HEK293 (cell line): ENCODE measurements at regions not wholly inside any gene's neighbourhood (a gene's known extent, or its start where the extent isn't known, plus 50 kb on each side); places are given as distances from the start of the nearest gene placed in this dataset.
A peak's percentile ranks its signal among the peaks of the same experiment; 100 is the strongest.
"Not testable (repeated sequence)": the region's sequence is repeated elsewhere in the genome, so short reads cannot be mapped to it uniquely, and the experiment has no call there.

Source experiments
- CTCF ChIA-PET: fragments of 350-600 bp; formaldehyde crosslinking; extraction: SDS; loops from one replicate; lab custom pipeline; 2021; ENCODE audit warnings: antibody characterized with exemption; lab: Yijun Ruan, JAX
- POLR2A ChIA-PET: fragments of 300-600 bp; formaldehyde crosslinking; extraction: SDS; loops from one replicate; lab custom pipeline; 2020; ENCODE audit warnings: antibody characterized with exemption, inconsistent platforms; lab: Yijun Ruan, JAX
- H3K27ac ChIP-seq: fragments of 200-500 bp; sonication (Bioruptor generic); 2 replicates; pipeline ENCODE4 v1.5.1; 2014; ENCODE audit warnings: low read depth, low read length, control low read depth, inconsistent platforms; ENCODE audit errors: extremely low read depth
- H3K36me3 ChIP-seq, 2 experiments: fragments of 200-500 bp in 1 of 2; sonication (Bioruptor generic) in 1 of 2; 1 replicate in 1 of 2; 2 replicates in 1 of 2; pipeline ENCODE4 v1.5.1; 2014 to 2017; ENCODE audit warnings: inconsistent platforms in 2 of 2, low read length in 2 of 2; ENCODE audit not compliant: control insufficient read depth in 2 of 2, insufficient read depth in 1 of 2
- H3K4me1 ChIP-seq: fragments of 200-500 bp; sonication (Bioruptor generic); 2 replicates; pipeline ENCODE4 v1.5.1; 2014; ENCODE audit warnings: mild to moderate bottlenecking, low read length, inconsistent platforms; ENCODE audit not compliant: control insufficient read depth, insufficient read depth
- H3K4me3 ChIP-seq: 2 replicates; pipeline ENCODE4 v1.5.1; 2011; ENCODE audit warnings: low read depth, mild to moderate bottlenecking, control low read depth, low read length, moderate library complexity
- H3K9me3 ChIP-seq: fragments of 200-500 bp; sonication (Bioruptor generic); 2 replicates; pipeline ENCODE4 v1.5.1; 2014; ENCODE audit warnings: low read depth, low read length, inconsistent platforms; ENCODE audit not compliant: control insufficient read depth, insufficient read depth
- ATF2 ChIP-seq: fragments of 450-650 bp; formaldehyde crosslinking; IDR thresholded peaks from 2 replicates; pipeline ENCODE4 v1.5.1; 2016; ENCODE audit warnings: missing biosample characterization, missing genetic modification characterization, low read depth
- CTCF ChIP-seq: fragments of 450-650 bp; formaldehyde crosslinking; IDR thresholded peaks from 2 replicates; pipeline ENCODE4 v1.5.1; 2016; ENCODE audit warnings: missing biosample characterization, missing genetic modification characterization
- EGR2 ChIP-seq: fragments of 450-650 bp; formaldehyde crosslinking; IDR thresholded peaks from 2 replicates; pipeline ENCODE4 v1.5.1; 2016; ENCODE audit warnings: low read depth, missing biosample characterization, missing genetic modification characterization
- KLF8 ChIP-seq: fragments of 450-650 bp; formaldehyde crosslinking; IDR thresholded peaks from 2 replicates; pipeline ENCODE4 v1.5.1; 2016; ENCODE audit warnings: missing biosample characterization, missing genetic modification characterization
- SCRT1 ChIP-seq: fragments of 450-650 bp; formaldehyde crosslinking; IDR thresholded peaks from 2 replicates; pipeline ENCODE4 v1.5.1; 2016; ENCODE audit warnings: missing biosample characterization, missing genetic modification characterization, borderline replicate concordance
- SETDB1 ChIP-seq: IDR thresholded peaks from one replicate; pipeline ENCODE4 v1.6.1; 2017; ENCODE audit warnings: mild to moderate bottlenecking, low read length, moderate library complexity, mixed read lengths; ENCODE audit not compliant: insufficient read length
- ZNF146 ChIP-seq: fragments of 450-650 bp; formaldehyde crosslinking; IDR thresholded peaks from 2 replicates; pipeline ENCODE4 v1.5.1; 2016; ENCODE audit warnings: missing biosample characterization, missing genetic modification characterization
- ZNF202 ChIP-seq: fragments of 450-650 bp; formaldehyde crosslinking; IDR thresholded peaks from 2 replicates; pipeline ENCODE4 v1.5.1; 2016; ENCODE audit warnings: missing biosample characterization, missing genetic modification characterization, borderline replicate concordance
- ZNF660 ChIP-seq: fragments of 450-650 bp; IDR thresholded peaks from 2 replicates; pipeline ENCODE4 v1.5.1; 2018; ENCODE audit warnings: missing biosample characterization, mild to moderate bottlenecking, missing genetic modification characterization
- ZNF830 ChIP-seq: fragments of 450-650 bp; IDR thresholded peaks from 2 replicates; pipeline ENCODE4 v1.5.0; 2018; ENCODE audit warnings: missing biosample characterization, missing genetic modification characterization, low read depth, mild to moderate bottlenecking, moderate library complexity

GRCh38 chr20:22848364-22848763, 186.7 kb upstream of the SSTR4 start:
- Histone ChIP-seq H3K27ac (no peak overlapping the region), H3K4me1 (peaks cover 4% of the 10 kb centered on the region; the same call in 1 of the 2 replicates), H3K9me3 (no peaks in the 10 kb centered on the region), H3K36me3 (no peaks in the 10 kb centered on the region), H3K4me3 (no peak overlapping the region)
- TF ChIP-seq SETDB1 (peak; percentile 2), ZNF660 (tag by site-specific recombination) (no peak), ZNF146 (tag by site-specific recombination) (peak; percentile 36; the same call in 1 of the 2 replicates), ZNF202 (tag by site-specific recombination) (no peak)
- CTCF ChIA-PET = no interaction called here
- POLR2A ChIA-PET = no interaction called here

DNA sequence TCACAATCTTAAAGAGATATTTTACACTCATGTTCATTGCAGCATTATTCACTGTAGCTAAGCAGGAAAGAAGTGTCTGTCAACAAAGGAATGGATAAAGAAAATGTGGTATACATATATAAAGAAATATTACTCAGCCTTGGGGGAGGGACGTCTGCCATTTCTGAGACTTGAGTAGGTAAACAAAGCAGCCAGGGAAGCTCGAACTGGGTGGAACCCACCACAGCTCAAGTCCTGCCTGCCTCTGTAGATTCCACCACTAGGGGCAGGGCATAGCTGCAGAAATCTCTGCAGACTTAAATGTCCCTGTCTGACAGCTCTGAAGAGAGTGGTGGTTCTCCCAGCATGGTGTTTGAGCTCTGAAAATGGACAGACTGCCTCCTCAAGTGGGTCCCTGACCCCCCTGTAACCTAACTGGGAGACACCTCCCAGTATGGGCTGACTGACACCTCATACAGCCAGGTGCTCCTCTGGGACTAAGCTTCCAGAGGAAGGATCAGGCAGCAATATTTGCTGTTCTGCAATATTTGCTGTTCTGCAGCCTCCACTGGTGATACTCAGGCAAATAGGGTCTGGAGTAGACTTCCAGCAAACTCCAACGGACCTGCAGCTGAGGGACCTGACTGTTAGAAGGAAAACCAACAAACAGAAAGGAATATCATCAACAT, 183.3 kb upstream of the SSTR4 start:
- H3K9me3 ChIP-seq, H3K4me3 ChIP-seq, H3K4me1 ChIP-seq, H3K27ac ChIP-seq, H3K36me3 ChIP-seq: not testable (repeated sequence)
- ChIA-PET CTCF (interaction anchor here (0.5 to 2.2 kb wide), 33 partner anchors 9 to 823 kb away, joined by 3 to 17 read pairs (median 4); no protein-coding TSS in a partner anchor), POLR2A (interaction anchor here (0.7 kb wide), 1 partner anchor 70 kb away, joined by 4 read pairs; no protein-coding TSS in a partner anchor)
- 0 out of 2 replicates have a peak, but pooled peaks have one; percentile 25 for TF ChIP-seq CTCF (tag by site-specific recombination)

GRCh38 chr20:22861231-22861980, 173.7 kb upstream of the SSTR4 start:
- CTCF ChIA-PET = interaction anchor here (0.9 to 2.2 kb wide), 3 partner anchors 9 to 168 kb away, joined by 3 to 13 read pairs (median 3); no protein-coding TSS in a partner anchor
- TF ChIP-seq ZNF830 (no peak), ATF2 (tag by site-specific recombination) (peak; percentile 63)
- TF ChIP-seq, all 188 proteins: peak for 1
- Histone ChIP-seq H3K36me3 (no peaks in the 10 kb centered on the region), H3K4me1 (no peaks in the 10 kb centered on the region), H3K9me3 (no peaks in the 10 kb centered on the region), H3K4me3 (no peak overlapping the region; the same call in 1 of the 2 replicates), H3K27ac (no peak overlapping the region)
- POLR2A ChIA-PET = no interaction called here

DNA sequence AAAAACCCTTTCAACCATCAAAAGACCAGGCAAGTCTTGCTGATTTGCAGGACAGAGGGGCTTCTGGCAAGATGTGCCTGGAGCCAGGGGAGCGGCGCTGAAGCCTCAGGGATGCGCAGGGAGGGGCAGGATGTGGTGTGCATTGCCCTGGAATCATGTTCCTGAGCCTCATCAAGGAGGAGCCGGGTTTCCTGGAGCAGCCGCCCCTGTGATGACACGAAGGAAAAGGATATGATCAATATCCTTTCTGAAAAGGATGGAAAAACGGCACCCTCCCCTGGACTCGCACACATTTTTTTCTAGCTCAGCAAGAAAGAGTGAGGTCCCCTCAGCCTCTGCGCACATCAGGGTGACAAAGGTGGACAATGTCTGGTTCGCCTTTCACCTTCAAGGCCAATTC, 173.1 kb upstream of the SSTR4 start:
- Histone ChIP-seq H3K4me1 (no peaks in the 10 kb centered on the region), H3K27ac (no peak overlapping the region), H3K36me3 (no peaks in the 10 kb centered on the region), H3K9me3 (no peaks in the 10 kb centered on the region), H3K4me3 (no peak overlapping the region)
- ChIA-PET POLR2A (no interaction called here), CTCF (interaction anchor here (0.6 to 2.2 kb wide), 4 partner anchors 10 to 168 kb away, joined by 3 to 13 read pairs (median 3); no protein-coding TSS in a partner anchor)
- TF ChIP-seq KLF8 (tag by site-specific recombination) = no peak
- no peak for TF ChIP-seq EGR2 (tag by site-specific recombination)
- no peak for TF ChIP-seq SCRT1 (tag by site-specific recombination)
